AG04450 (cell line): ENCODE measurements at regions not wholly inside any gene's neighbourhood (a gene's known extent, or its start where the extent isn't known, plus 50 kb on each side); places are given as distances from the start of the nearest gene placed in this dataset.

ENCODE experiments used
- CTCF ChIA-PET: fragments of 300-600, 350-600 bp; formaldehyde crosslinking; extraction: SDS; loops from one replicate; lab custom pipeline; 2022; ENCODE audit warnings: antibody characterized with exemption, inconsistent platforms; lab: Charles Lee
- POLR2A ChIA-PET: fragments of 350-600 bp; formaldehyde crosslinking; extraction: SDS; loops from one replicate; lab custom pipeline; 2021; ENCODE audit warnings: antibody characterized with exemption, inconsistent platforms; lab: Yijun Ruan, JAX
- DNase-seq: peaks from one replicate; pipeline ENCODE4 v3.0.0-alpha.2; 2011; ENCODE audit warnings: low read depth, low spot score
- H3K27ac ChIP-seq: one replicate; pipeline ENCODE4 v1.5.1; 2012; ENCODE audit warnings: low read depth, low read length, control low read depth
- H3K27me3 ChIP-seq: one replicate; pipeline ENCODE4 v1.6.0; 2012; ENCODE audit warnings: low read length; ENCODE audit not compliant: control insufficient read depth, insufficient read depth
- H3K4me3 ChIP-seq: 2 replicates; pipeline ENCODE4 v1.5.1; 2011; ENCODE audit warnings: mild to moderate bottlenecking, low read depth, low read length, control low read depth
- H3K9me3 ChIP-seq: 2 replicates; pipeline ENCODE4 v1.5.1; 2012; ENCODE audit warnings: low read length; ENCODE audit not compliant: control insufficient read depth, insufficient read depth
- CTCF ChIP-seq: IDR thresholded peaks from 2 replicates; pipeline ENCODE4 v1.5.1; 2011; ENCODE audit warnings: low read depth, low read length, control low read depth, inconsistent platforms

- ChIA-PET POLR2A (no interaction called here), CTCF (no interaction called here)
- Histone ChIP-seq H3K4me3 (no peak overlapping the region), H3K27ac (no peak overlapping the region), H3K9me3 (no peaks in the 10 kb centered on the region), H3K27me3 (no peaks in the 10 kb centered on the region)
- no peak for DNase-seq
- TF ChIP-seq CTCF: no peak
These were observed 116.4 kb downstream of the MPP7 start for GRCh38 chr10:28186461-28186860.

GRCh38 chr10:28184810-28185209 is 118.1 kb downstream of the MPP7 start:
- no peak for DNase-seq
- Histone ChIP-seq H3K27ac (no peak overlapping the region), H3K9me3 (no peaks in the 10 kb centered on the region), H3K4me3 (no peak overlapping the region), H3K27me3 (no peaks in the 10 kb centered on the region)
- ChIA-PET CTCF (no interaction called here), POLR2A (no interaction called here)
- TF ChIP-seq CTCF: no peak

GRCh38 chr10:28181478-28182096 is 121.3 kb downstream of the MPP7 start:
- ChIA-PET CTCF (interaction anchor here (0.5 to 1.8 kb wide), 7 partner anchors 10 to 958 kb away, joined by 3 to 6 read pairs (median 4); no protein-coding TSS in a partner anchor), POLR2A (no interaction called here)
- Histone ChIP-seq H3K9me3 (no peaks in the 10 kb centered on the region), H3K4me3 (no peak overlapping the region), H3K27me3 (no peaks in the 10 kb centered on the region), H3K27ac (no peak overlapping the region)
- DNase-seq: no peak
- TF ChIP-seq CTCF: no peak

GRCh38 chr10:28180654-28181053 is 122.2 kb downstream of the MPP7 start:
- ChIA-PET CTCF (interaction anchor here (0.6 to 1.8 kb wide), 5 partner anchors 9 to 957 kb away, joined by 3 to 6 read pairs (median 5); no protein-coding TSS in a partner anchor), POLR2A (no interaction called here)
- Histone ChIP-seq H3K4me3 (no peak overlapping the region), H3K27ac (no peak overlapping the region), H3K9me3 (no peaks in the 10 kb centered on the region), H3K27me3 (no peaks in the 10 kb centered on the region)
- no peak for DNase-seq
- TF ChIP-seq CTCF: no peak

- DNase-seq: no peak
- TF ChIP-seq CTCF: no peak
- ChIA-PET CTCF (interaction anchor here (0.5 to 3.4 kb wide), 24 partner anchors 9 to 733 kb away, joined by 3 to 28 read pairs (median 3); no protein-coding TSS in a partner anchor), POLR2A (interaction anchor here (0.7 kb wide), 1 partner anchor 34 kb away, joined by 3 read pairs; no protein-coding TSS in a partner anchor)
- Histone ChIP-seq H3K27ac (no peak overlapping the region), H3K4me3 (no peak overlapping the region), H3K9me3 (no peaks in the 10 kb centered on the region), H3K27me3 (no peaks in the 10 kb centered on the region)
These were observed 123.1 kb downstream of the MPP7 start for GRCh38 chr10:28179743-28180099.
